ENCODE measurements at regions not wholly inside any gene's neighbourhood (a gene's known extent, or its start where the extent isn't known, plus 50 kb on each side); places are given as distances from the start of the nearest gene placed in this dataset.

GRCh38 chr1:96510391-96510790, 211.2 kb upstream of the PTBP2 start:
- TF ChIP-seq POLR2A (IDR thresholded peaks at IDR 0.05; ENCODE audit: low read depth, low read length) (no peak), TAF1 (IDR thresholded peaks at IDR 0.05; ENCODE audit: borderline replicate concordance, low read depth, low read length) (no peak), POLR2AphosphoS5 (IDR thresholded peaks at IDR 0.05; ENCODE audit: low read depth, low read length) (no peak)

All from GM12892 (cell line).